Loucy (cell line): ENCODE measurements at regions not wholly inside any gene's neighbourhood (a gene's known extent, or its start where the extent isn't known, plus 50 kb on each side); places are given as distances from the start of the nearest gene placed in this dataset.

ENCODE experiments used
- EZH2phosphoT487 ChIP-seq: fragments of 200-600 bp; IDR thresholded peaks from 2 replicates; pipeline ENCODE4 v1.6.1; 2018; ENCODE audit warnings: antibody characterized with exemption, mild to moderate bottlenecking, moderate library complexity, borderline replicate concordance
- TF ChIP-seq, protein P1 (sequence below): fragments of 200-600 bp; sonication (generic); conservative IDR thresholded peaks from 2 replicates; pipeline ENCODE4 v1.5.1; 2014; ENCODE audit warnings: mild to moderate bottlenecking, antibody characterized with exemption, low read length

DNA sequence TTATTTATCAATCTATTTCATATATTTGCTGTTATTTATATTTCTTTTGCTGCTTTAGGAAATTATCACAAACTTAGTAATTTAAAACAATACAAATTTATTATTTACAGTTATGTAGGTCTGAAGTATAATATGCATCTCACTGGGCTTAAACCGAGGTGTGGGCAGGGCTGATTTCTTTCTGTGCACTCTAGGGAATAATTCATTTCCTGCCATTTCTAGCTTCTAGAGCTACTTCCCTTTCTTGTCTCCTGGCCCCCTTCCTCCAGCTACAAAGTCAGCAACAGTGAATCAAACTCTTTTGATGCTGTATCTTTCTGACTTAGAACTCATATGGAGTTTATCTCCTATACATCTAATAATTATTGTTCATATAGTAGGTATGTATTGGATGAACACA lies 303.5 kb upstream of the ARSJ start:
- TF ChIP-seq, protein P1, sequence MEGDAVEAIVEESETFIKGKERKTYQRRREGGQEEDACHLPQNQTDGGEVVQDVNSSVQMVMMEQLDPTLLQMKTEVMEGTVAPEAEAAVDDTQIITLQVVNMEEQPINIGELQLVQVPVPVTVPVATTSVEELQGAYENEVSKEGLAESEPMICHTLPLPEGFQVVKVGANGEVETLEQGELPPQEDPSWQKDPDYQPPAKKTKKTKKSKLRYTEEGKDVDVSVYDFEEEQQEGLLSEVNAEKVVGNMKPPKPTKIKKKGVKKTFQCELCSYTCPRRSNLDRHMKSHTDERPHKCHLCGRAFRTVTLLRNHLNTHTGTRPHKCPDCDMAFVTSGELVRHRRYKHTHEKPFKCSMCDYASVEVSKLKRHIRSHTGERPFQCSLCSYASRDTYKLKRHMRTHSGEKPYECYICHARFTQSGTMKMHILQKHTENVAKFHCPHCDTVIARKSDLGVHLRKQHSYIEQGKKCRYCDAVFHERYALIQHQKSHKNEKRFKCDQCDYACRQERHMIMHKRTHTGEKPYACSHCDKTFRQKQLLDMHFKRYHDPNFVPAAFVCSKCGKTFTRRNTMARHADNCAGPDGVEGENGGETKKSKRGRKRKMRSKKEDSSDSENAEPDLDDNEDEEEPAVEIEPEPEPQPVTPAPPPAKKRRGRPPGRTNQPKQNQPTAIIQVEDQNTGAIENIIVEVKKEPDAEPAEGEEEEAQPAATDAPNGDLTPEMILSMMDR: no peak
- TF ChIP-seq EZH2phosphoT487: no peak
